ENCODE measurements at regions not wholly inside any gene's neighbourhood (a gene's known extent, or its start where the extent isn't known, plus 50 kb on each side); places are given as distances from the start of the nearest gene placed in this dataset.

DNA sequence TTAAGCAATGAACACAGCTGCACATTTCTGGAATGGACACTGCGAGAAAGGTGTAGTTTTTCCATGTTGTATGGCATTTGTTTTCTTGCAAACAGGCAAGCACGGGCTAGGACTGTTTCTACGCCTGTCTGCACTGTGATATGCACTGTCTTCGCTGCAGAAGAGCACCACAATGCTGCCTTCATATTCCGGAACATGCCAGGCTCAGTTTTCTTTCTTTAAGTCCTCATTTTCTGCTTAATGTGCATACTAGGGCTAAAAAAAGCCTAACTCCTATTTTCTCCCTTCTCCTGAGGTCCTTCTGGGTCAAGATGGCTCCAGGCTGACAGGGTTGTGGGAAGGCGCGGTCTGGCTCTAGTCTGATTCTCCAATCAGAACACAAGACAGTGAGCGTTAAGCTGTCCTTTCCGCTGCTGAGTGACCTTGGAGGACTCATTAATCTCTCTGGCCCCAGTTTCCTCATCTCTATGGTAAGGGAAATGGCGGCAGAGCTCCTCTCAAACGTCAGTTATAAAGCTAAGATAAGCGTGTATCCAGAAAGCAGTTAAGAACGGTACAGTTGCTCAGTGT is 379.9 kb downstream of the C6orf118 start:
- Histone ChIP-seq H3K27ac (ENCODE audit: low read depth, low read length) (no peak overlapping the region), H2AFZ (ENCODE audit: low read depth, low read length, severe bottlenecking) (no peak overlapping the region), H3K4me2 (ENCODE audit: low read depth, low read length, poor library complexity, severe bottlenecking) (no peak overlapping the region), H3K4me3 (ENCODE audit: insufficient read depth, low read length, poor library complexity, severe bottlenecking) (no peak overlapping the region), H4K20me1 (ENCODE audit: low read depth, low read length) (no peaks in the 10 kb centered on the region), H3K9ac (ENCODE audit: low read length) (no peak overlapping the region), H3K27me3 (ENCODE audit: low read length) (no peaks in the 10 kb centered on the region), H3K36me3 (ENCODE audit: low read length) (no peaks in the 10 kb centered on the region), H3F3A (ENCODE audit: insufficient read depth) (no peaks in the 10 kb centered on the region), H3K9me2 (replicated peaks; ENCODE audit: insufficient read depth, low read length) (no peaks in the 10 kb centered on the region), H3K9me3 (ENCODE audit: insufficient read depth, low read length) (no peaks in the 10 kb centered on the region), H3K79me2 (ENCODE audit: insufficient read depth, low read length) (no peaks in the 10 kb centered on the region)
- TF ChIP-seq EZH2phosphoT487 (conservative IDR thresholded peaks at IDR 0.05; ENCODE audit: low read length): no peak
- TF ChIP-seq, protein P1, sequence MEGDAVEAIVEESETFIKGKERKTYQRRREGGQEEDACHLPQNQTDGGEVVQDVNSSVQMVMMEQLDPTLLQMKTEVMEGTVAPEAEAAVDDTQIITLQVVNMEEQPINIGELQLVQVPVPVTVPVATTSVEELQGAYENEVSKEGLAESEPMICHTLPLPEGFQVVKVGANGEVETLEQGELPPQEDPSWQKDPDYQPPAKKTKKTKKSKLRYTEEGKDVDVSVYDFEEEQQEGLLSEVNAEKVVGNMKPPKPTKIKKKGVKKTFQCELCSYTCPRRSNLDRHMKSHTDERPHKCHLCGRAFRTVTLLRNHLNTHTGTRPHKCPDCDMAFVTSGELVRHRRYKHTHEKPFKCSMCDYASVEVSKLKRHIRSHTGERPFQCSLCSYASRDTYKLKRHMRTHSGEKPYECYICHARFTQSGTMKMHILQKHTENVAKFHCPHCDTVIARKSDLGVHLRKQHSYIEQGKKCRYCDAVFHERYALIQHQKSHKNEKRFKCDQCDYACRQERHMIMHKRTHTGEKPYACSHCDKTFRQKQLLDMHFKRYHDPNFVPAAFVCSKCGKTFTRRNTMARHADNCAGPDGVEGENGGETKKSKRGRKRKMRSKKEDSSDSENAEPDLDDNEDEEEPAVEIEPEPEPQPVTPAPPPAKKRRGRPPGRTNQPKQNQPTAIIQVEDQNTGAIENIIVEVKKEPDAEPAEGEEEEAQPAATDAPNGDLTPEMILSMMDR (IDR thresholded peaks at IDR 0.05; ENCODE audit: insufficient read depth, low read length, poor library complexity, severe bottlenecking): no peak

DNA sequence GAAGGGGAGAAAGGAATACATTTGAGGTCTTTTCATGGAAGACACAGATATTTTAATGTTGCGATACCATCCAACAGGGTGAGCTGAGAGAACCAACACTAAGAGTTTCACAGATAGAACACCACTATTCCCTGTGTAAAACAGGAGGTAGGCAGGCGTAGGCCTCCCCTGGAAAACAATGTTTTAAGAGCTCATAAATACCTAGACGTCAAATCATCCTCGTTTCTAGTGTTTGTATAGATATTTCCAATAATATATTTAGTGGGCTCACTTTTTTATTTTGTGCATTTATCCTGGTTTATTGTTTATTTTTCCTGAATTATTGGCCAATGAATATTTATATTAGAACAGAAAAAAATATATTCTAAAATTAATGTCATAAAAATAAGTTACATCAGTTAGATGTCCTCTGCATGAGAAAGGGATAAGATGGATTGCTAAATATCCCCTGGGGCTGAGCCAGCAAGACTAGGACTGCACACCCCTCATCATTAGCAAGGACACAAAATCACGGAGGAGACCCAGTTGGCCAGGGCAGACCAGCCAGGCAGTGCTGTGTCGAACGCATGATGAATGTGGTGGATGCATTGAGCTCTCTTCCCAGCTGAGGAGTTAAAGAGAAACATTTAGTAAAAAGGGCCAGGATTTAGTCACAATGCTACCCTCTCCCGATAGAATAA is 380.5 kb downstream of the C6orf118 start:
- Histone ChIP-seq H3K9me2 (replicated peaks; ENCODE audit: insufficient read depth, low read length) (no peaks in the 10 kb centered on the region), H3K9me3 (ENCODE audit: insufficient read depth, low read length) (no peaks in the 10 kb centered on the region), H3K27ac (ENCODE audit: low read depth, low read length) (no peak overlapping the region), H3K27me3 (ENCODE audit: low read length) (no peaks in the 10 kb centered on the region), H3F3A (ENCODE audit: insufficient read depth) (no peaks in the 10 kb centered on the region), H3K4me2 (ENCODE audit: low read depth, low read length, poor library complexity, severe bottlenecking) (no peak overlapping the region), H3K79me2 (ENCODE audit: insufficient read depth, low read length) (no peaks in the 10 kb centered on the region), H2AFZ (ENCODE audit: low read depth, low read length, severe bottlenecking) (no peak overlapping the region), H4K20me1 (ENCODE audit: low read depth, low read length) (no peaks in the 10 kb centered on the region), H3K4me3 (ENCODE audit: insufficient read depth, low read length, poor library complexity, severe bottlenecking) (no peak overlapping the region), H3K36me3 (ENCODE audit: low read length) (no peaks in the 10 kb centered on the region), H3K9ac (ENCODE audit: low read length) (no peak overlapping the region)
- no peak for TF ChIP-seq EZH2phosphoT487 (conservative IDR thresholded peaks at IDR 0.05; ENCODE audit: low read length)
- TF ChIP-seq, protein P1 (IDR thresholded peaks at IDR 0.05; ENCODE audit: insufficient read depth, low read length, poor library complexity, severe bottlenecking): no peak

DNA sequence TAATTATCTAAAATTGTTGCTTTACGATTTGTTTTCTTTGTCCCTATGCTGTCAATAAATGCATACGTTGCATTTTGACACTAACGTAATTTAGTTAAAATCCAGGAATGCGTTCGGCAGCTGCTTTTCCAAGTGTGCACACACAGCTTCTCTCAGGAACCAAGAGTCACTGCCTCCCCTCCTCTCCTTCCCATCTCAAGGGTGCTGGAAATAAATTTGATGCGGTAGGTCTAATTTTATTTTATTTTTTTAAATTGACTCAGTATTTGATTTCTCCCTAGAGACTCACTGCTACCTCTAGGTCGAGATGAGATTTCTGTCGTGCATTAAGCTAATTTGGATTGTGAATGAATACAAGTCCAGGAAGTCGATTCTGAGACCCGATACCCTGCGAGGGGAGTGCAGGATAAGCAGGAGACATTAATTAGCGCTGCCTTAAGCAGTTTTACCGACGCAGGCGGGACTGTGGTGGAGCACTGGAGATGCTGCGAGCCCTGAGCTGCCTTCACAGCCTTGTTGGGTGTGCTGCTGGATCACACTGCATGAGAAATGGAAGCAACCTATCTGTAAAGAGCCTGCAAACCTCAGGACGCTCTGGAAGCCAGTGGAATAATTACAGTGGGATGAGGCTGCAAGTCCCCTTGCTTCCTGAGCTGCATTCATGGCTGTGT is 381.2 kb downstream of the C6orf118 start:
- Histone ChIP-seq H3K4me2 (ENCODE audit: low read depth, low read length, poor library complexity, severe bottlenecking) (no peak overlapping the region), H3K4me3 (ENCODE audit: insufficient read depth, low read length, poor library complexity, severe bottlenecking) (no peak overlapping the region), H3K36me3 (ENCODE audit: low read length) (no peaks in the 10 kb centered on the region), H3K9me3 (ENCODE audit: insufficient read depth, low read length) (no peaks in the 10 kb centered on the region), H4K20me1 (ENCODE audit: low read depth, low read length) (no peaks in the 10 kb centered on the region), H2AFZ (ENCODE audit: low read depth, low read length, severe bottlenecking) (no peak overlapping the region), H3K27me3 (ENCODE audit: low read length) (no peaks in the 10 kb centered on the region), H3K79me2 (ENCODE audit: insufficient read depth, low read length) (no peaks in the 10 kb centered on the region), H3K9ac (ENCODE audit: low read length) (no peak overlapping the region), H3K27ac (ENCODE audit: low read depth, low read length) (no peak overlapping the region), H3F3A (ENCODE audit: insufficient read depth) (no peaks in the 10 kb centered on the region), H3K9me2 (replicated peaks; ENCODE audit: insufficient read depth, low read length) (no peaks in the 10 kb centered on the region)
- TF ChIP-seq, protein P1 (IDR thresholded peaks at IDR 0.05; ENCODE audit: insufficient read depth, low read length, poor library complexity, severe bottlenecking): no peak
